PC-3 (cell line): ENCODE measurements at regions not wholly inside any gene's neighbourhood (a gene's known extent, or its start where the extent isn't known, plus 50 kb on each side); places are given as distances from the start of the nearest gene placed in this dataset.

Experiments used
- CTCF ChIP-seq: fragments of 300-600 bp; sonication (generic); conservative IDR thresholded peaks from 2 replicates; pipeline ENCODE4 v1.5.1; 2017; ENCODE audit warnings: antibody characterized with exemption, low read depth, mild to moderate bottlenecking, low read length
- EZH2 ChIP-seq: fragments of 300-600 bp; sonication (generic); IDR thresholded peaks from one replicate; pipeline ENCODE4 v1.6.1; 2017; ENCODE audit warnings: antibody characterized with exemption, mild to moderate bottlenecking, low read length; ENCODE audit not compliant: unreplicated experiment
- EZH2phosphoT487 ChIP-seq: fragments of 300-600 bp; sonication (generic); IDR thresholded peaks from 2 replicates; pipeline ENCODE4 v1.6.1; 2018; ENCODE audit warnings: mild to moderate bottlenecking, antibody characterized with exemption, low read length, borderline replicate concordance

GRCh38 chr13:109939838-109940237, 153.5 kb upstream of the IRS2 start:
- TF ChIP-seq CTCF = no peak
- TF ChIP-seq EZH2phosphoT487 = no peak
- TF ChIP-seq EZH2 = no peak
